ENCODE measurements at regions not wholly inside any gene's neighbourhood (a gene's known extent, or its start where the extent isn't known, plus 50 kb on each side); places are given as distances from the start of the nearest gene placed in this dataset.

- Histone ChIP-seq H3K36me3 (ENCODE audit: control insufficient read depth, insufficient read depth, low read length) (no peaks in the 10 kb centered on the region), H3K9me3 (ENCODE audit: control insufficient read depth, insufficient read depth, low read length) (no peaks in the 10 kb centered on the region), H3K27ac (ENCODE audit: low read length) (no peak overlapping the region), H3K4me3 (ENCODE audit: low read length) (no peak overlapping the region), H3K4me1 (ENCODE audit: control insufficient read depth, insufficient read depth, low read length) (no peaks in the 10 kb centered on the region), H3K27me3 (ENCODE audit: control insufficient read depth, insufficient read depth, low read length) (no peaks in the 10 kb centered on the region)
- no CpG with 5 or more reads among the region's 1 CpG for WGBS (ENCODE audit: insufficient coverage, insufficient read length)
- no peak for DNase-seq (ENCODE audit: low read depth, low spot score)
These were observed 664.2 kb downstream of the SORCS1 start for GRCh38 chr10:106500041-106500924.

- no peak overlapping the region for H3K4me3 ChIP-seq (ENCODE audit: low read length)
- WGBS (ENCODE audit: insufficient coverage, insufficient read length), result no CpG with 5 or more reads among the region's 2 CpGs
These were observed 665.1 kb downstream of the SORCS1 start for GRCh38 chr10:106499448-106499847.

GRCh38 chr10:106498675-106499074, 665.8 kb downstream of the SORCS1 start:
- no peaks in the 10 kb centered on the region for H3K4me1 ChIP-seq (ENCODE audit: control insufficient read depth, insufficient read depth, low read length)

More at GRCh38 chr10:106499448-106499847, 665.1 kb downstream of the SORCS1 start:
- H3K9me3 ChIP-seq (ENCODE audit: control insufficient read depth, insufficient read depth, low read length), result no peaks in the 10 kb centered on the region
- H3K4me1 ChIP-seq (ENCODE audit: control insufficient read depth, insufficient read depth, low read length), result no peaks in the 10 kb centered on the region
- H3K27me3 ChIP-seq (ENCODE audit: control insufficient read depth, insufficient read depth, low read length), result no peaks in the 10 kb centered on the region
- no peak for DNase-seq (ENCODE audit: low read depth, low spot score)
- no peak overlapping the region for H3K27ac ChIP-seq (ENCODE audit: low read length)
- no peaks in the 10 kb centered on the region for H3K36me3 ChIP-seq (ENCODE audit: control insufficient read depth, insufficient read depth, low read length)

GRCh38 chr10:106495931-106496330, 668.6 kb downstream of the SORCS1 start:
- no peak overlapping the region for H3K27ac ChIP-seq (ENCODE audit: low read length)
- DNase-seq (ENCODE audit: low read depth, low spot score), result no peak
- no peaks in the 10 kb centered on the region for H3K4me1 ChIP-seq (ENCODE audit: control insufficient read depth, insufficient read depth, low read length)
- H3K27me3 ChIP-seq (ENCODE audit: control insufficient read depth, insufficient read depth, low read length), result no peaks in the 10 kb centered on the region
- no peaks in the 10 kb centered on the region; the same call in 1 of the 2 replicates for H3K36me3 ChIP-seq (ENCODE audit: control insufficient read depth, insufficient read depth, low read length)
- no peaks in the 10 kb centered on the region for H3K9me3 ChIP-seq (ENCODE audit: control insufficient read depth, insufficient read depth, low read length)
- H3K4me3 ChIP-seq (ENCODE audit: low read length), result no peak overlapping the region
- no CpG with 5 or more reads among the region's 3 CpGs for WGBS (ENCODE audit: insufficient coverage, insufficient read length)

More at GRCh38 chr10:106498675-106499074, 665.8 kb downstream of the SORCS1 start:
- no peaks in the 10 kb centered on the region for H3K36me3 ChIP-seq (ENCODE audit: control insufficient read depth, insufficient read depth, low read length)
- no peak for DNase-seq (ENCODE audit: low read depth, low spot score)
- no peak overlapping the region for H3K27ac ChIP-seq (ENCODE audit: low read length)
- no peaks in the 10 kb centered on the region for H3K9me3 ChIP-seq (ENCODE audit: control insufficient read depth, insufficient read depth, low read length)
- WGBS (ENCODE audit: insufficient coverage, insufficient read length), result no CpG with 5 or more reads among the region's 4 CpGs
- no peaks in the 10 kb centered on the region for H3K27me3 ChIP-seq (ENCODE audit: control insufficient read depth, insufficient read depth, low read length)
- H3K4me3 ChIP-seq (ENCODE audit: low read length), result no peak overlapping the region

- H3K4me3 ChIP-seq (ENCODE audit: low read length), result no peak overlapping the region
- H3K36me3 ChIP-seq (ENCODE audit: control insufficient read depth, insufficient read depth, low read length), result no peaks in the 10 kb centered on the region; the same call in 1 of the 2 replicates
- H3K4me1 ChIP-seq (ENCODE audit: control insufficient read depth, insufficient read depth, low read length), result no peaks in the 10 kb centered on the region
- no peaks in the 10 kb centered on the region for H3K9me3 ChIP-seq (ENCODE audit: control insufficient read depth, insufficient read depth, low read length)
- no CpG with 5 or more reads among the region's 1 CpG for WGBS (ENCODE audit: insufficient coverage, insufficient read length)
- no peaks in the 10 kb centered on the region for H3K27me3 ChIP-seq (ENCODE audit: control insufficient read depth, insufficient read depth, low read length)
- DNase-seq (ENCODE audit: low read depth, low spot score), result no peak
- H3K27ac ChIP-seq (ENCODE audit: low read length), result no peak overlapping the region
These were observed 670.8 kb downstream of the SORCS1 start for GRCh38 chr10:106493751-106494150.

GRCh38 chr10:106493226-106493625, 671.3 kb downstream of the SORCS1 start:
- no peaks in the 10 kb centered on the region; the same call in 1 of the 2 replicates for H3K36me3 ChIP-seq (ENCODE audit: control insufficient read depth, insufficient read depth, low read length)
- H3K4me3 ChIP-seq (ENCODE audit: low read length), result no peak overlapping the region
- no peaks in the 10 kb centered on the region for H3K27me3 ChIP-seq (ENCODE audit: control insufficient read depth, insufficient read depth, low read length)

GRCh38 chr10:106487726-106488125, 676.8 kb downstream of the SORCS1 start:
- no peaks in the 10 kb centered on the region for H3K27me3 ChIP-seq (ENCODE audit: control insufficient read depth, insufficient read depth, low read length)
- no peak for DNase-seq (ENCODE audit: low read depth, low spot score)
- H3K9me3 ChIP-seq (ENCODE audit: control insufficient read depth, insufficient read depth, low read length), result no peaks in the 10 kb centered on the region
- H3K36me3 ChIP-seq (ENCODE audit: control insufficient read depth, insufficient read depth, low read length), result no peaks in the 10 kb centered on the region; the same call in 1 of the 2 replicates
- no peaks in the 10 kb centered on the region for H3K4me1 ChIP-seq (ENCODE audit: control insufficient read depth, insufficient read depth, low read length)
- no peak overlapping the region for H3K27ac ChIP-seq (ENCODE audit: low read length)
- WGBS (ENCODE audit: insufficient coverage, insufficient read length), result no CpG with 5 or more reads among the region's 1 CpG
- H3K4me3 ChIP-seq (ENCODE audit: low read length), result no peak overlapping the region

More at GRCh38 chr10:106493226-106493625, 671.3 kb downstream of the SORCS1 start:
- Histone ChIP-seq H3K27ac (ENCODE audit: low read length) (no peak overlapping the region), H3K9me3 (ENCODE audit: control insufficient read depth, insufficient read depth, low read length) (no peaks in the 10 kb centered on the region), H3K4me1 (ENCODE audit: control insufficient read depth, insufficient read depth, low read length) (no peaks in the 10 kb centered on the region)
- no peak for DNase-seq (ENCODE audit: low read depth, low spot score)
- no CpG with 5 or more reads among the region's 3 CpGs for whole genome bisulfite sequencing (ENCODE audit: insufficient coverage, insufficient read length)

- no peaks in the 10 kb centered on the region for H3K4me1 ChIP-seq (ENCODE audit: control insufficient read depth, insufficient read depth, low read length)
- no peaks in the 10 kb centered on the region for H3K9me3 ChIP-seq (ENCODE audit: control insufficient read depth, insufficient read depth, low read length)
- H3K27me3 ChIP-seq (ENCODE audit: control insufficient read depth, insufficient read depth, low read length), result no peaks in the 10 kb centered on the region
- H3K27ac ChIP-seq (ENCODE audit: low read length), result no peak overlapping the region
- no CpG with 5 or more reads among the region's 4 CpGs for WGBS (ENCODE audit: insufficient coverage, insufficient read length)
- DNase-seq (ENCODE audit: low read depth, low spot score), result no peak
- no peaks in the 10 kb centered on the region for H3K36me3 ChIP-seq (ENCODE audit: control insufficient read depth, insufficient read depth, low read length)
- H3K4me3 ChIP-seq (ENCODE audit: low read length), result no peak overlapping the region
These were observed 682.8 kb downstream of the SORCS1 start for GRCh38 chr10:106481598-106482275.

GRCh38 chr10:106479636-106480035, 684.9 kb downstream of the SORCS1 start:
- no peak overlapping the region for H3K27ac ChIP-seq (ENCODE audit: low read length)
- no peak for DNase-seq (ENCODE audit: low read depth, low spot score)
- H3K9me3 ChIP-seq (ENCODE audit: control insufficient read depth, insufficient read depth, low read length), result no peaks in the 10 kb centered on the region
- H3K36me3 ChIP-seq (ENCODE audit: control insufficient read depth, insufficient read depth, low read length), result no peaks in the 10 kb centered on the region
- no peaks in the 10 kb centered on the region for H3K27me3 ChIP-seq (ENCODE audit: control insufficient read depth, insufficient read depth, low read length)
- no peak overlapping the region for H3K4me3 ChIP-seq (ENCODE audit: low read length)
- H3K4me1 ChIP-seq (ENCODE audit: control insufficient read depth, insufficient read depth, low read length), result no peaks in the 10 kb centered on the region
- 100% methylated on average over 2 of the region's 4 CpGs for WGBS (ENCODE audit: insufficient coverage, insufficient read length)

- Histone ChIP-seq H3K36me3 (ENCODE audit: control insufficient read depth, insufficient read depth, low read length) (no peaks in the 10 kb centered on the region), H3K4me1 (ENCODE audit: control insufficient read depth, insufficient read depth, low read length) (no peaks in the 10 kb centered on the region)
These were observed 689.6 kb downstream of the SORCS1 start for GRCh38 chr10:106474876-106475275.

More at GRCh38 chr10:106474876-106475275, 689.6 kb downstream of the SORCS1 start:
- Histone ChIP-seq H3K4me3 (ENCODE audit: low read length) (no peak overlapping the region), H3K9me3 (ENCODE audit: control insufficient read depth, insufficient read depth, low read length) (no peaks in the 10 kb centered on the region), H3K27me3 (ENCODE audit: control insufficient read depth, insufficient read depth, low read length) (no peaks in the 10 kb centered on the region), H3K27ac (ENCODE audit: low read length) (no peak overlapping the region)
- no peak for DNase-seq (ENCODE audit: low read depth, low spot score)
